H9 (cell line): ENCODE measurements at regions not wholly inside any gene's neighbourhood (a gene's known extent, or its start where the extent isn't known, plus 50 kb on each side); places are given as distances from the start of the nearest gene placed in this dataset.

ENCODE experiments used
- DNase-seq: peaks from one replicate; pipeline ENCODE4 v3.0.0-alpha.2; 2017
- H2AFZ ChIP-seq: one replicate; pipeline ENCODE4 v1.6.1; 2013; ENCODE audit warnings: mild to moderate bottlenecking, low read length, control low read depth, moderate library complexity
- H2AK5ac ChIP-seq: 2 replicates; pipeline ENCODE4 v1.6.1; 2013; ENCODE audit warnings: low read length, control low read depth, mixed read lengths; ENCODE audit not compliant: insufficient read length
- H2BK120ac ChIP-seq: one replicate; pipeline ENCODE4 v1.6.1; 2013; ENCODE audit warnings: low read depth, mild to moderate bottlenecking, low read length, control low read depth, inconsistent platforms; ENCODE audit not compliant: poor library complexity, severe bottlenecking
- H2BK12ac ChIP-seq: 2 replicates; pipeline ENCODE4 v1.6.1; 2013; ENCODE audit warnings: low read length, control low read depth, mixed read lengths, low read depth; ENCODE audit not compliant: insufficient read length
- H2BK15ac ChIP-seq: 2 replicates; pipeline ENCODE4 v1.6.1; 2013; ENCODE audit warnings: low read depth, low read length, control low read depth
- H2BK20ac ChIP-seq: one replicate; pipeline ENCODE4 v1.6.1; 2013; ENCODE audit warnings: low read depth, mild to moderate bottlenecking, low read length, control low read depth, inconsistent platforms; ENCODE audit not compliant: poor library complexity, severe bottlenecking
- H2BK5ac ChIP-seq: 2 replicates; pipeline ENCODE4 v1.6.1; 2013; ENCODE audit warnings: low read length, control low read depth, mixed read lengths; ENCODE audit not compliant: insufficient read length
- H3K14ac ChIP-seq: 2 replicates; pipeline ENCODE4 v1.6.1; 2013; ENCODE audit warnings: low read length, control low read depth; ENCODE audit not compliant: insufficient read depth
- H3K18ac ChIP-seq: 2 replicates; pipeline ENCODE4 v1.6.1; 2013; ENCODE audit warnings: low read depth, mild to moderate bottlenecking, mixed read lengths, low read length, control low read depth; ENCODE audit not compliant: insufficient read length
- H3K23ac ChIP-seq: 2 replicates; pipeline ENCODE4 v1.6.1; 2013; ENCODE audit warnings: low read length, control low read depth, mixed read lengths, low read depth; ENCODE audit not compliant: insufficient read length
- H3K23me2 ChIP-seq: 2 replicates; pipeline ENCODE4 v1.6.1; 2013; ENCODE audit warnings: low read depth, mild to moderate bottlenecking, mixed read lengths, low read length, control low read depth; ENCODE audit not compliant: insufficient read length, poor library complexity, severe bottlenecking
- H3K27ac ChIP-seq: 2 replicates; pipeline ENCODE4 v1.5.1; 2013; ENCODE audit warnings: low read length, control low read depth, mixed read lengths, low read depth; ENCODE audit not compliant: insufficient read length
- H3K27me3 ChIP-seq: 2 replicates; pipeline ENCODE4 v1.6.1; 2013; ENCODE audit warnings: low read length, control low read depth, inconsistent platforms; ENCODE audit not compliant: insufficient read depth
- H3K4ac ChIP-seq: 2 replicates; pipeline ENCODE4 v1.6.1; 2013; ENCODE audit warnings: low read depth, mild to moderate bottlenecking, control low read depth, inconsistent platforms, low read length, moderate library complexity
- H3K4me1 ChIP-seq: 2 replicates; pipeline ENCODE4 v1.6.1; 2013; ENCODE audit warnings: low read length, control low read depth, inconsistent platforms; ENCODE audit not compliant: insufficient read depth
- H3K4me2 ChIP-seq: 2 replicates; pipeline ENCODE4 v1.6.1; 2013; ENCODE audit warnings: low read length, control low read depth, mixed read lengths; ENCODE audit not compliant: insufficient read length, insufficient read depth
- H3K56ac ChIP-seq: 2 replicates; pipeline ENCODE4 v1.6.1; 2013; ENCODE audit warnings: low read depth, mild to moderate bottlenecking, mixed read lengths, low read length, control low read depth; ENCODE audit not compliant: insufficient read length
- H3K79me1 ChIP-seq: 2 replicates; pipeline ENCODE4 v1.6.1; 2013; ENCODE audit warnings: low read depth, mild to moderate bottlenecking, moderate library complexity, low read length, control low read depth, inconsistent platforms; ENCODE audit not compliant: insufficient read depth, poor library complexity, severe bottlenecking
- H3K79me2 ChIP-seq: 2 replicates; pipeline ENCODE4 v1.6.1; 2013; ENCODE audit warnings: low read length, control low read depth, inconsistent platforms; ENCODE audit not compliant: insufficient read depth
- H3K9ac ChIP-seq: 2 replicates; pipeline ENCODE4 v1.6.1; 2013; ENCODE audit warnings: low read length, control low read depth, mixed read lengths; ENCODE audit not compliant: insufficient read length; ENCODE audit errors: extremely low read depth
- H3K9me3 ChIP-seq: one replicate; pipeline ENCODE4 v1.6.1; 2013; ENCODE audit warnings: low read depth, low read length, inconsistent platforms; ENCODE audit not compliant: control insufficient read depth
- H3T11ph ChIP-seq: one replicate; pipeline ENCODE4 v1.6.1; 2013; ENCODE audit warnings: mild to moderate bottlenecking, low read length, control low read depth, inconsistent platforms
- H4K20me1 ChIP-seq: one replicate; pipeline ENCODE4 v1.6.1; 2013; ENCODE audit not compliant: control insufficient read depth, insufficient read length, insufficient read depth
- H4K5ac ChIP-seq: 2 replicates; pipeline ENCODE4 v1.6.1; 2013; ENCODE audit warnings: low read depth, mild to moderate bottlenecking, mixed read lengths, low read length, control low read depth; ENCODE audit not compliant: insufficient read length
- H4K8ac ChIP-seq: replicated peaks from 2 replicates; pipeline ENCODE4 v1.6.1; 2013; ENCODE audit warnings: low read length, control low read depth, mixed read lengths, low read depth; ENCODE audit not compliant: insufficient read length
- H4K91ac ChIP-seq: 2 replicates; pipeline ENCODE4 v1.6.1; 2013; ENCODE audit warnings: low read depth, mild to moderate bottlenecking, moderate library complexity, mixed read lengths, low read length, control low read depth; ENCODE audit not compliant: insufficient read length
- H3K27ac Mint-ChIP-seq, 3 experiments: 2 replicates in 2 of 3; 3 replicates in 1 of 3; pipeline ENCODE4 v1.8.0; 2020 to 2021; ENCODE audit warnings: mixed read lengths in 3 of 3, mild to moderate bottlenecking in 1 of 3, moderate library complexity in 1 of 3
- H3K27me3 Mint-ChIP-seq: 2 replicates; pipeline ENCODE4 v1.8.0; 2021; ENCODE audit warnings: low read depth, mild to moderate bottlenecking, moderate library complexity, mixed read lengths
- H3K36me3 Mint-ChIP-seq, 3 experiments: 2 replicates in 2 of 3; 3 replicates in 1 of 3; pipeline ENCODE4 v1.8.0; 2020 to 2021; ENCODE audit warnings: low read depth in 3 of 3, mixed read lengths in 3 of 3; ENCODE audit not compliant: insufficient read depth in 1 of 3
- H3K4me1 Mint-ChIP-seq, 2 experiments: 2 replicates each; pipeline ENCODE4 v1.8.0; 2020; ENCODE audit warnings: mixed read lengths in 2 of 2
- H3K4me3 Mint-ChIP-seq, 2 experiments: 2 replicates in 1 of 2; 3 replicates in 1 of 2; pipeline ENCODE4 v1.8.0; 2020 to 2021; ENCODE audit warnings: mild to moderate bottlenecking in 2 of 2, mixed read lengths in 2 of 2, moderate library complexity in 1 of 2
- H3K9me3 Mint-ChIP-seq, 2 experiments: 2 replicates in 1 of 2; 3 replicates in 1 of 2; pipeline ENCODE4 v1.8.0; 2020; ENCODE audit warnings: mild to moderate bottlenecking in 2 of 2, mixed read lengths in 2 of 2, moderate library complexity in 1 of 2
- WGBS: extraction: QIAGEN DNeasy Blood & Tissue Kit; methylation state at CpG from one replicate; pipeline ENCODE4 v1.1.7; 2013; ENCODE audit warnings: missing lambda C conversion rate, low lambda C conversion rate, mixed read lengths; ENCODE audit not compliant: insufficient read length; ENCODE audit errors: extremely low coverage; 5-methylcytosine and 5-hydroxymethylcytosine counted together
- TF ChIP-seq, protein P1 (sequence below): fragments of 200-600 bp; sonication (generic); conservative IDR thresholded peaks from 3 replicates; pipeline ENCODE4 v1.8.0; 2021; ENCODE audit warnings: antibody characterized with exemption, mild to moderate bottlenecking

DNA sequence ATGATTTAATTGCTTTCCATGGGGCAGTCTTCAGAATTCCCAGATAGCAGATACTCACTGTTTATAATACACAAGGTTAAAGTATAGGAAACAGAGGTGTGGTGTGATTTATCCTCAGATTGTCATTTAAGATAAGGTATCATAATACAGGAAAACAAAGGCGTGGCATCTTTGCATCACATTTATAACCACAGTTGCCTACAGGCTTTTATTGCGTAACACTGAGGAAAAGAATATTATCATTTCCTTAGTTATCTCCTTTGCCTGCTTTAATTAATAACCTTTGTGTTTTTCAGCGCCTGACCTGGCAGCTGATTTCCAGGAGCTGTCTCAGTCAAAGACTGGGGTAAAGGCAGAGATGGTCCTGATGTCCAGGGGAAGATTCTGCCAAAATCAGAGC, 68.8 kb downstream of the SSX7 start:
- H2BK15ac ChIP-seq = no peak overlapping the region
- H3K4me2 ChIP-seq = no peak overlapping the region
- no peak overlapping the region for H3K4ac ChIP-seq
- H4K5ac ChIP-seq = no peak overlapping the region
- WGBS = no CpG with 5 or more reads among the region's 3 CpGs
- no peak overlapping the region for H3K9ac ChIP-seq
- H3K18ac ChIP-seq = no peak overlapping the region
- no peak overlapping the region for H4K91ac ChIP-seq
- peaks cover 9% of the 10 kb centered on the region for H3K27me3 Mint-ChIP-seq
- H3K27ac Mint-ChIP-seq = no peak overlapping the region
- no peaks in the 10 kb centered on the region for H3K79me2 ChIP-seq
- no peaks in the 10 kb centered on the region; a peak in 2 of 7 replicates for H3K36me3 Mint-ChIP-seq
- no peak overlapping the region for H3K4me3 Mint-ChIP-seq
- no peaks in the 10 kb centered on the region for H3K27me3 ChIP-seq
- no peaks in the 10 kb centered on the region for H3K23me2 ChIP-seq
- no peaks in the 10 kb centered on the region for H3K79me1 ChIP-seq
- TF ChIP-seq, protein P1, sequence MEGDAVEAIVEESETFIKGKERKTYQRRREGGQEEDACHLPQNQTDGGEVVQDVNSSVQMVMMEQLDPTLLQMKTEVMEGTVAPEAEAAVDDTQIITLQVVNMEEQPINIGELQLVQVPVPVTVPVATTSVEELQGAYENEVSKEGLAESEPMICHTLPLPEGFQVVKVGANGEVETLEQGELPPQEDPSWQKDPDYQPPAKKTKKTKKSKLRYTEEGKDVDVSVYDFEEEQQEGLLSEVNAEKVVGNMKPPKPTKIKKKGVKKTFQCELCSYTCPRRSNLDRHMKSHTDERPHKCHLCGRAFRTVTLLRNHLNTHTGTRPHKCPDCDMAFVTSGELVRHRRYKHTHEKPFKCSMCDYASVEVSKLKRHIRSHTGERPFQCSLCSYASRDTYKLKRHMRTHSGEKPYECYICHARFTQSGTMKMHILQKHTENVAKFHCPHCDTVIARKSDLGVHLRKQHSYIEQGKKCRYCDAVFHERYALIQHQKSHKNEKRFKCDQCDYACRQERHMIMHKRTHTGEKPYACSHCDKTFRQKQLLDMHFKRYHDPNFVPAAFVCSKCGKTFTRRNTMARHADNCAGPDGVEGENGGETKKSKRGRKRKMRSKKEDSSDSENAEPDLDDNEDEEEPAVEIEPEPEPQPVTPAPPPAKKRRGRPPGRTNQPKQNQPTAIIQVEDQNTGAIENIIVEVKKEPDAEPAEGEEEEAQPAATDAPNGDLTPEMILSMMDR = no peak
- H2AFZ ChIP-seq = no peak overlapping the region
- H4K8ac ChIP-seq = no peak overlapping the region
- H3K9me3 Mint-ChIP-seq = peaks cover 57 to 68% of the 10 kb centered on the region in 2 experiments
- no peak overlapping the region for H2AK5ac ChIP-seq
- no peak for DNase-seq
- no peak overlapping the region for H2BK5ac ChIP-seq
- no peak overlapping the region for H3K14ac ChIP-seq
- no peaks in the 10 kb centered on the region for H3K4me1 ChIP-seq
- no peak overlapping the region for H3K23ac ChIP-seq
- H4K20me1 ChIP-seq = no peaks in the 10 kb centered on the region
- H3T11ph ChIP-seq = no peak overlapping the region
- H3K9me3 ChIP-seq = peaks cover 44% of the 10 kb centered on the region
- H2BK12ac ChIP-seq = no peak overlapping the region
- H2BK20ac ChIP-seq = no peak overlapping the region
- no peak overlapping the region for H2BK120ac ChIP-seq
- no peak overlapping the region for H3K56ac ChIP-seq
- no peak overlapping the region for H3K27ac ChIP-seq
- no peaks in the 10 kb centered on the region for H3K4me1 Mint-ChIP-seq
